ENCODE measurements at regions not wholly inside any gene's neighbourhood (a gene's known extent, or its start where the extent isn't known, plus 50 kb on each side); places are given as distances from the start of the nearest gene placed in this dataset.

GRCh38 chr16:66128371-66128770, 238.1 kb upstream of the CDH5 start:
- Mint-ChIP-seq H3K9me3 (no peaks in the 10 kb centered on the region), H3K27ac (no peak overlapping the region), H3K4me3 (no peak overlapping the region), H3K27me3 (ENCODE audit: insufficient read depth) (peaks cover 18% of the 10 kb centered on the region), H3K4me1 (peaks cover 22% of the 10 kb centered on the region), H3K36me3 (ENCODE audit: low read depth) (no peaks in the 10 kb centered on the region)
- H3K9ac ChIP-seq (ENCODE audit: extremely low read depth, low read length, poor library complexity, severe bottlenecking): no peak overlapping the region
- TF ChIP-seq CTCF (conservative IDR thresholded peaks at IDR 0.05): no peak
- no peaks in the 10 kb centered on the region for H3K9me3 ChIP-seq (ENCODE audit: control insufficient read depth, low read length)
- no peak overlapping the region for H3K4me3 ChIP-seq (ENCODE audit: low read length)
- H3K27me3 ChIP-seq (ENCODE audit: control insufficient read depth, insufficient read depth, low read length, poor library complexity, severe bottlenecking): peaks cover 17% of the 10 kb centered on the region
- H3K36me3 ChIP-seq (ENCODE audit: control insufficient read depth, insufficient read depth, low read length): no peaks in the 10 kb centered on the region
- no peak for DNase-seq
- H3K27ac ChIP-seq (ENCODE audit: low read depth, low read length): no peak overlapping the region
- WGBS, 2 experiments (ENCODE audit: insufficient coverage in 1 of 2, insufficient read length in 1 of 2): 87 to 97% methylated on average over 5 to 7 of the region's 7 CpGs
- peaks cover 4% of the 10 kb centered on the region for H3K4me1 ChIP-seq (ENCODE audit: control insufficient read depth, insufficient read depth, low read length)

DNA sequence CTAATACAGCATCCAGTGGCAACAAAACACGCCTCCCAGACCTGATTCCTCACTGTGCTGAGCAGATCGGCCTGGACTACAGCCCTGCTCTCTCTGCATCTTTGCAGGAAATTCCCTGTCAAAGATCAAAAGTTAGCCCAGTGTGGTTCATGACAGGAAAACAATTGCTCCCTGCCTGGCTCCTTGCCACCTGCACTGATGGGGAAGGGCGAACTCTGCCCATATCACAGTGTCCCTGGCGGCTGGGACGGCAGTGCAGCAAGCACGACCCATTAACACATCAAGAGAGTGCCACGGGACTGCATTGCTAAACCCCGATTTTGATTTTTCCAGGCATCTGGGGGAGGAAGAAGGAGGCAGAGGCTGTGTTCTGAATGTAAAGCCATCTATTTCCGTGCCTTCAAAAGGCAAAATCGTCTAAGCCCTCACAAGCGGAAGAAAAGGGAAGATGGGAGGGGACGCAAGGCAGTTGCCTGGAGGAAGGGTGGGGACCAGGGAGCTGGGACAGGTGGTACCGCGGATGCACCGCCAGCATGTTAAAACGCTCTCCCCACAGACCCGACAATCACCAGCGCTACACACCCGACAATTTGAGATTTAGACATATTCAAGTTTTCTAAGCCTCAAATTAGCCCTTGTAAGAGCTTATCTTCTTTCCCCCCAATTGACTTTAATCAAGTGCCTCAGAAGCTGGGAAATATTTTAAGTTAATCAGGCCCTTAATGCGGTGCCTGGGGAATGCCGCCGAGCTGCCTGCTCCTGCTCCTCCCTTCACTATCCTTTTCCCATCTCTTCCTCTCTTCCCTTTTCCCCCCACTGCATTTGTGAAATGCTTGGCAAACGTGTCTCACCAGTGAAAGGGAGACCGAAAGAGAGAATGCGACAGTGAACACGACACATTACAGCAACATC, 238.8 kb upstream of the CDH5 start:
- H3K27me3 Mint-ChIP-seq (ENCODE audit: insufficient read depth): peaks cover 17% of the 10 kb centered on the region
- H3K27ac ChIP-seq (ENCODE audit: low read depth, low read length): no peak overlapping the region
- H3K4me1 ChIP-seq (ENCODE audit: control insufficient read depth, insufficient read depth, low read length): peaks cover 4% of the 10 kb centered on the region
- no peaks in the 10 kb centered on the region for H3K9me3 Mint-ChIP-seq
- peaks cover 17% of the 10 kb centered on the region for H3K27me3 ChIP-seq (ENCODE audit: control insufficient read depth, insufficient read depth, low read length, poor library complexity, severe bottlenecking)
- H3K4me3 Mint-ChIP-seq: no peak overlapping the region
- H3K36me3 ChIP-seq (ENCODE audit: control insufficient read depth, insufficient read depth, low read length): no peaks in the 10 kb centered on the region
- 48 to 55% methylated on average over 17 to 26 of the region's 26 CpGs for WGBS, 2 experiments (ENCODE audit: insufficient coverage in 1 of 2, insufficient read length in 1 of 2)
- H3K4me1 Mint-ChIP-seq: peaks cover 22% of the 10 kb centered on the region
- H3K9ac ChIP-seq (ENCODE audit: extremely low read depth, low read length, poor library complexity, severe bottlenecking): no peak overlapping the region
- H3K27ac Mint-ChIP-seq: no peak overlapping the region
- no peaks in the 10 kb centered on the region for H3K36me3 Mint-ChIP-seq (ENCODE audit: low read depth)
- peak; percentile 59 for TF ChIP-seq CTCF (conservative IDR thresholded peaks at IDR 0.05)
- no peak overlapping the region for H3K4me3 ChIP-seq (ENCODE audit: low read length)
- DNase-seq: peak; percentile 79
- H3K9me3 ChIP-seq (ENCODE audit: control insufficient read depth, low read length): no peaks in the 10 kb centered on the region

GRCh38 chr16:66121466-66121865, 245.0 kb upstream of the CDH5 start:
- Mint-ChIP-seq H3K9me3 (no peaks in the 10 kb centered on the region), H3K27me3 (ENCODE audit: insufficient read depth) (peaks cover 2% of the 10 kb centered on the region), H3K4me3 (no peak overlapping the region), H3K4me1 (peaks cover 2% of the 10 kb centered on the region), H3K36me3 (ENCODE audit: low read depth) (no peaks in the 10 kb centered on the region), H3K27ac (no peak overlapping the region)
- no peaks in the 10 kb centered on the region for H3K36me3 ChIP-seq (ENCODE audit: control insufficient read depth, insufficient read depth, low read length)
- H3K9ac ChIP-seq (ENCODE audit: extremely low read depth, low read length, poor library complexity, severe bottlenecking): no peak overlapping the region
- DNase-seq: no peak
- H3K27me3 ChIP-seq (ENCODE audit: control insufficient read depth, insufficient read depth, low read length, poor library complexity, severe bottlenecking): no peaks in the 10 kb centered on the region
- H3K9me3 ChIP-seq (ENCODE audit: control insufficient read depth, low read length): no peaks in the 10 kb centered on the region
- WGBS, 2 experiments (ENCODE audit: insufficient coverage in 1 of 2, insufficient read length in 1 of 2): 85 to 91% methylated on average over 7 of the region's 7 CpGs
- H3K4me3 ChIP-seq (ENCODE audit: low read length): no peak overlapping the region
- H3K27ac ChIP-seq (ENCODE audit: low read depth, low read length): no peak overlapping the region
- no peak for TF ChIP-seq CTCF (conservative IDR thresholded peaks at IDR 0.05)
- H3K4me1 ChIP-seq (ENCODE audit: control insufficient read depth, insufficient read depth, low read length): peaks cover 2% of the 10 kb centered on the region

Measured in endodermal cell (in vitro differentiated cells).